NCI-H345 (cell line): ENCODE measurements at regions not wholly inside any gene's neighbourhood (a gene's known extent, or its start where the extent isn't known, plus 50 kb on each side); places are given as distances from the start of the nearest gene placed in this dataset.
A peak's percentile ranks its signal among the peaks of the same experiment; 100 is the strongest.
"Not testable (repeated sequence)": the region's sequence is repeated elsewhere in the genome, so short reads cannot be mapped to it uniquely, and the experiment has no call there.

Experiments
- DNase-seq: peaks from one replicate; lab custom pipeline; 2025; lab: John Stamatoyannopoulos, UW

GRCh38 chr2:13607139-13607538, 890.4 kb downstream of the TRIB2 start:
- DNase-seq = no peak

- peak; percentile 52 for DNase-seq
These were observed 895.2 kb downstream of the TRIB2 start for GRCh38 chr2:13611939-13612338.

DNA sequence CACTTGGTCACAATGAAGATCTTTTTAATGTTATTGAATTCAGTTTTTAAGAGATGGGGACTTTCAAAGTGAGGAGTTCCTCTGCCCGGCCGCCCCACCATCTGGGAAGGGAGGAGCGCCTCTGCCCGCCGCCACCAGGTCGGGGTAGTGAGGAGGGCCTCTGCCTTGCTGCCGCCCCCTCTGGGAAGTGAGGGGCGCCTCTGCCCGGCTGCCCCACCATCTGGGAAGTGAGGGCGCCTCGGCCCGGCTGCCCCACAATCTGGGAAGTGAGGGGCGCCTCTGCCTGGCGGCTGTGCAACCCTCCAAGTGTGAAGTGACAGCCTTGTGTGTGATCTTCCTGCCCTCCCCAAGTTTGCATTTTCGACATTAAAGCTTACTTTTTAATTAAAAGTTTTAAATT, 899.3 kb downstream of the TRIB2 start:
- DNase-seq = no peak

DNA sequence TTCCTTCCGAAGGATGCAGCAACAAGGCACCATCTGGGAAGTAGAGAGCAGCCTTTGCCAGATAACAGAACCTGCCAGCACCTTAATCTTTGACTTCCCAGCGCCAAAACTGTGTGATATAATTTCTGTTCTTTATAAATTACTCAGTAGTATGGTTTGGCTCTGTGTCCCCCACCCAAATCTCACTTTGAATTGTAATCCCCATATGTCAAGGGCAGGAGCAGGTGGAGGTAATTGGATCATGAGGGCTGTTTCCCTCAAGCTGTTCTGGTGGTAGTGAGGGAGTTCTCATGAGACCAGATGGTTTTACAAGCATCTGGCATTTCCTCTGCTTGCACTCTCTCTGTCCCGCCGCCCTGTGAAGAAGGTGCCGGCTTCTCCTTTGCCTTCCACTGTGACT, 899.9 kb downstream of the TRIB2 start:
- DNase-seq = no peak

- DNase-seq = no peak
These were observed 911.4 kb downstream of the TRIB2 start for GRCh38 chr2:13628122-13628521.

DNA sequence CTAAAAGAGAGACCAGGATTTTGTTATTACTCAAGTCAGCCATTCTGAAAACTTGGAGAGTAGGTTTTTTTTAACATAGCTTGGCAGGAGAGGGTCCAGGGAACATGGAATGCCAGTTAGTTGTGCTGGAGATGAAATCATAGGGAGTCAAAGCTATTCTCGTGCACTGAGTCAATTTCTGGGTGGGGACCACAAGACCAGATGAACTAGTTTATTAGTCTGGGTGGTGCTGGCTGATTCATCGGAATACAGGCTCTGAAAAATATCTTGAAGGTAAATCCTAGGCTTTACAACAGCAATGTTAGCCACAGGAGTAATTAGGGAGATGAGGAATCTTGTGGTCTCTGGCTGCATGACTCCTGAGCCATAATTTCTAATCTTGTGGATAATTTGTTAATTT, 921.4 kb downstream of the TRIB2 start:
- no peak for DNase-seq

- no peak for DNase-seq
These were observed 933.2 kb downstream of the TRIB2 start for GRCh38 chr2:13649918-13650317.

- no peak for DNase-seq
These were observed 933.9 kb downstream of the TRIB2 start for GRCh38 chr2:13650586-13651180.

GRCh38 chr2:13651684-13652131, 935.0 kb downstream of the TRIB2 start:
- DNase-seq = no peak

- DNase-seq = no peak
These were observed 936.0 kb downstream of the TRIB2 start for GRCh38 chr2:13652531-13653313.

DNA sequence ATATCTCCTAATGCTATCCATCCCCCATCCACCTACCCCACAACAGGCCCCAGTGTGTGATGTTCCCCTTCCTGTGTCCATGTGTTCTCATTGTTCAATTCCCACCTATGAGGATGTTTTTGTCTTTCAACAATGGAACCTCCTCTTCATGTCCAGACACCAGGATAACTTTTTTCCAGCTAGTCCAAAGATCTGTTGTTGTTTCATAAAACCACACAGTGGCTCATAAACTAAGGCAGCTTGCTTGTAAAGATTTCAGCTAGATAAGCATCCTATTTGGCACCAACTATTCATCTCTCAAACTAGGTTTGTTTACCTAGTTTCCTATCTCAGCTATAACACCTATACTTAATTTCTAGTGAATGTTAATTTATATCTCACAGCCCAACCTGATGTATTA, 937.7 kb downstream of the TRIB2 start:
- no peak for DNase-seq

GRCh38 chr2:13660231-13660630, 943.5 kb downstream of the TRIB2 start:
- DNase-seq = no peak

DNA sequence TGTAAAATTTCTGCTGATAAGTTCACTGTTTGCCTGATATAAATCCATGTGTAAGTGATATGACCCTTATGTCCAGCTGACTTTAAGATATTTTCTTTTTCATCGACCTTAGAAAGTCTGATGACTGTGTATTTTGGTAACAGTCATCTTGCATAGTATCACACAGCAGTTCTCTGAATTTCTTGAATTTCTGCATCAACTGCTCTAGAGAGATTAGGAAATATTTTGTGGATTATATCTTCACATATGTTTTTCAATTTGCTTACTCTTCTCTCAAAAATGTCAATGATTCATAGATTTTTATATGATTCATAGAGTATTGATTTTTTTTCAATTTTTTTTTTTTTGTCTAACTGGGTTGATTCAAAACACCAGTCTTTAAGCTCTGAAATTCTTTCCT, 945.3 kb downstream of the TRIB2 start:
- no peak for DNase-seq

GRCh38 chr2:13666582-13667414, 950.1 kb downstream of the TRIB2 start:
- no peak for DNase-seq

DNA sequence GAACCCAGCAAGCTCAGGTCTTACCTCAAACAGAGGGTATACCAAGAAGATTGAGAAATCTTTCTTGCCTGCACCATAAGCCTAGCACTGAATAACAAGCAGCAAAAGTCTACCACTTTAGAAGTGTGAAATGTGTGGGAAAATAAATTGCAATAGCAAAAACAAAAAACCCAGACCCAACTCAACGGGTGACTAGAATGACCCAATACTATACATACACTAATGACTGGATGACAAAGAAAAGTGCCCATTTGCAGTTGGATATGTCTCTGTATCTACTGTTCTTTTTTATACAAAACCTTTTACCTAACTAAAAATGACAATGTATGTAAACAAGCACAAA, 950.6 kb downstream of the TRIB2 start:
- DNase-seq = no peak

DNA sequence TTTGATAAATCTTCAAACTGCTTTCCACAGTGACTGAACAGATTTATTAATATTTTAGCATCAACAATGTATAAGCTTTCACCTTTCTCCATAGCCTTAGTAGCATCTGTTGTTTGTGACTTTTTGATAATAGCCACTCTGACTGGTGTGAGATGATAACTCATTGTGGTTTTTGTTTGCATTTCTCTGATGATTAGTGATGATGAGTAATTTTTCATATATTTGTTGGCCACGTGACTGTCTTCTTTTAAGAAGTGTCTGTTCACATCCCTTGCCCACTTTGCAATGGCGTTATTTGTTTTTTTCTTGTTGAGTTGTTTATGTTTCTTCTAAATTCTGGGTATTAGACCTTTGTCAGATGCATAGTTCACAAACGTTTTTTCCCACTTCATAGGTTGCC, 952.9 kb downstream of the TRIB2 start:
- no peak for DNase-seq

- not testable (repeated sequence) for DNase-seq
These were observed 957.1 kb downstream of the TRIB2 start for GRCh38 chr2:13673821-13674220.

- DNase-seq = no peak
These were observed 956.2 kb upstream of the LRATD1 start for GRCh38 chr2:13676269-13676668.

- DNase-seq = no peak
These were observed 950.6 kb upstream of the LRATD1 start for GRCh38 chr2:13681936-13682335.

DNA sequence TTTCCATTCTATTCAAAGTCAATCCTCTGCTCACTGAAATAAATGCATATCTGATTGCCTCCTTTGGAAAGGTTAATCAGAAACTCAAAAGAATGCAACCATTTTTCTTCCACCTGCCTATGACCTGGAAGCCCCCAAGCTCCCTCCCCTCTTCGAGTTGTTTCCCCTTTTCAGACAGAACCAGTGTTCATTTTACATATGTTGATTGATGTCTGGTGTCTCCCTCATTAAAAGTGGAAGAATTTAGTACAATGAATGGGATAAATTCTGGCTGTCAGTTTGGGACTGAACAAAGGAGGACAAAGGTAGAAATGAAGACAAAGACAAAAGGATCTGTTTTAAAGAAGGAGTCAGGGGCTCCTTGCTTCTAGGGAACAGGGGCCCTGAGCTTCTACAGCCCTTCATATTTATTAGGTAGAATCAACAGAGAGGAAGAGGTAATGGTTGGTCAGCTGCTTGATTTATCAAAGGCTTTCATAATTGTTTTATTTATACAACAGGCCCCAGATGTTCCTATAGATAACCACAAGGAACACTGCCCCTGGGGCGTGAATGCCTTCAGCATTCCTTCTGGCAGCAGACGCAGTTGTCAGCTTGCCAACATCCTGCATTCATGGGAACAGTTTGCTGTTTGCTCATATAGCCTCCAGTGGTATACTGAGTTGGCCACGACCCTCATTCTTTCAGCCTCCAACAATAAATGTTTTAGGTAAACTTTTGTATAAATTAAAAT, 949.8 kb upstream of the LRATD1 start:
- DNase-seq = no peak

GRCh38 chr2:13686262-13686661, 946.3 kb upstream of the LRATD1 start:
- DNase-seq = no peak

- no peak for DNase-seq
These were observed 937.8 kb upstream of the LRATD1 start for GRCh38 chr2:13694673-13695072.
